ENCODE measurements at regions not wholly inside any gene's neighbourhood (a gene's known extent, or its start where the extent isn't known, plus 50 kb on each side); places are given as distances from the start of the nearest gene placed in this dataset.

GRCh38 chr2:145875016-145875415 lies 1355.1 kb upstream of the ZEB2 start:
- H3K36me3 ChIP-seq, result no peaks in the 10 kb centered on the region
- no peak overlapping the region for H3K4me3 ChIP-seq
- no peak for TF ChIP-seq CTCF (IDR thresholded peaks at IDR 0.05; ENCODE audit: low read depth, low read length)
- no peak for DNase-seq (ENCODE audit: low read depth in 1 of 2, low spot score in 1 of 2)
- no peak overlapping the region for H3K27ac ChIP-seq
- no peaks in the 10 kb centered on the region for H3K4me1 ChIP-seq (ENCODE audit: low read depth)
- H3K9me3 ChIP-seq (ENCODE audit: low read depth), result no peaks in the 10 kb centered on the region
- H3K27me3 ChIP-seq, result no peaks in the 10 kb centered on the region

GRCh38 chr2:145874466-145874865 lies 1354.5 kb upstream of the ZEB2 start:
- H3K9me3 ChIP-seq (ENCODE audit: low read depth), result no peaks in the 10 kb centered on the region
- H3K4me1 ChIP-seq (ENCODE audit: low read depth), result no peaks in the 10 kb centered on the region
- H3K27ac ChIP-seq, result no peak overlapping the region
- no peaks in the 10 kb centered on the region for H3K27me3 ChIP-seq
- TF ChIP-seq CTCF (IDR thresholded peaks at IDR 0.05; ENCODE audit: low read depth, low read length), result no peak
- no peak overlapping the region for H3K4me3 ChIP-seq
- peak in 1 of 2 donors; percentile 68 for DNase-seq (ENCODE audit: low read depth in 1 of 2, low spot score in 1 of 2)
- no peaks in the 10 kb centered on the region for H3K36me3 ChIP-seq

GRCh38 chr2:145864501-145864900 lies 1344.6 kb upstream of the ZEB2 start:
- Histone ChIP-seq H3K4me3 (no peak overlapping the region), H3K27me3 (no peaks in the 10 kb centered on the region), H3K9me3 (ENCODE audit: low read depth) (no peaks in the 10 kb centered on the region), H3K4me1 (ENCODE audit: low read depth) (no peaks in the 10 kb centered on the region), H3K27ac (no peak overlapping the region), H3K36me3 (no peaks in the 10 kb centered on the region)
- no peak for TF ChIP-seq CTCF (IDR thresholded peaks at IDR 0.05; ENCODE audit: low read depth, low read length)
- no peak for DNase-seq (ENCODE audit: low read depth in 1 of 2, low spot score in 1 of 2)

- no peaks in the 10 kb centered on the region for H3K4me1 ChIP-seq (ENCODE audit: low read depth)
- no peaks in the 10 kb centered on the region for H3K9me3 ChIP-seq (ENCODE audit: low read depth)
- no peaks in the 10 kb centered on the region for H3K36me3 ChIP-seq
- TF ChIP-seq CTCF (IDR thresholded peaks at IDR 0.05; ENCODE audit: low read depth, low read length), result no peak
- no peak for DNase-seq (ENCODE audit: low read depth in 1 of 2, low spot score in 1 of 2)
- H3K4me3 ChIP-seq, result no peak overlapping the region
- H3K27me3 ChIP-seq, result no peaks in the 10 kb centered on the region
- no peak overlapping the region for H3K27ac ChIP-seq
These were observed 1342.0 kb upstream of the ZEB2 start for GRCh38 chr2:145861940-145862339.

- no peaks in the 10 kb centered on the region for H3K27me3 ChIP-seq
- no peak overlapping the region for H3K27ac ChIP-seq
- no peak overlapping the region for H3K4me3 ChIP-seq
- no peaks in the 10 kb centered on the region for H3K4me1 ChIP-seq (ENCODE audit: low read depth)
- no peak for TF ChIP-seq CTCF (IDR thresholded peaks at IDR 0.05; ENCODE audit: low read depth, low read length)
- no peaks in the 10 kb centered on the region for H3K9me3 ChIP-seq (ENCODE audit: low read depth)
- H3K36me3 ChIP-seq, result no peaks in the 10 kb centered on the region
- no peak for DNase-seq (ENCODE audit: low read depth in 1 of 2, low spot score in 1 of 2)
These were observed 1340.2 kb upstream of the ZEB2 start for GRCh38 chr2:145860083-145860482.

GRCh38 chr2:145855142-145855541 lies 1335.2 kb upstream of the ZEB2 start:
- no peaks in the 10 kb centered on the region for H3K9me3 ChIP-seq (ENCODE audit: low read depth)
- no peaks in the 10 kb centered on the region for H3K27me3 ChIP-seq
- H3K4me3 ChIP-seq, result no peak overlapping the region
- no peak for TF ChIP-seq CTCF (IDR thresholded peaks at IDR 0.05; ENCODE audit: low read depth, low read length)
- DNase-seq (ENCODE audit: low read depth in 1 of 2, low spot score in 1 of 2), result no peak
- H3K4me1 ChIP-seq (ENCODE audit: low read depth), result no peaks in the 10 kb centered on the region
- no peak overlapping the region for H3K27ac ChIP-seq
- no peaks in the 10 kb centered on the region for H3K36me3 ChIP-seq
